Right ventricle myocardium superior (tissue), 1 donor: ENCODE measurements at regions not wholly inside any gene's neighbourhood (a gene's known extent, or its start where the extent isn't known, plus 50 kb on each side); places are given as distances from the start of the nearest gene placed in this dataset.

Experiments used
- ATAC-seq: fragments of 200-7000 bp; cut with Tn5 transposase; one replicate; pipeline ENCODE4 v1.9.1; 2020; ENCODE audit warnings: mild to moderate bottlenecking; ENCODE audit not compliant: poor library complexity
- DNase-seq: peaks from one replicate; pipeline ENCODE4 v3.0.0-alpha.2; 2020
- intact Hi-C: fragments of 100-400 bp; cut with DNase I; formaldehyde crosslinking; loops from one replicate; pipeline ENCODE4 v1.11.2; 2022
- donor health status: DM: no; HTN: yes; CAD: no; lungs with severe emphysema.

- DNase-seq, result no peak
Measured at GRCh38 chr10:36388166-36388565, 737.2 kb upstream of the ANKRD30A start.

GRCh38 chr10:36385693-36386092, 739.7 kb upstream of the ANKRD30A start:
- ATAC-seq, result no peak
- no peak for DNase-seq

More at GRCh38 chr10:36388166-36388565, 737.2 kb upstream of the ANKRD30A start:
- intact Hi-C loops, result no loop called here
- no peak for ATAC-seq

GRCh38 chr10:36383349-36383748, 741.3 kb upstream of the FZD8 start:
- no peak for DNase-seq
- ATAC-seq, result no peak
- intact Hi-C loops, result no loop called here

More at GRCh38 chr10:36385693-36386092, 739.7 kb upstream of the ANKRD30A start:
- intact Hi-C loops, result no loop called here

- ATAC-seq, result no peak
- intact Hi-C loops, result no loop called here
Measured at GRCh38 chr10:36381748-36382147, 739.7 kb upstream of the FZD8 start.

GRCh38 chr10:36380538-36380937, 738.4 kb upstream of the FZD8 start:
- intact Hi-C loops, result no loop called here
- no peak for ATAC-seq

More at GRCh38 chr10:36381748-36382147, 739.7 kb upstream of the FZD8 start:
- no peak for DNase-seq

GRCh38 chr10:36375107-36375506, 733.0 kb upstream of the FZD8 start:
- no peak for DNase-seq
- intact Hi-C loops, result no loop called here
- no peak for ATAC-seq

More at GRCh38 chr10:36380538-36380937, 738.4 kb upstream of the FZD8 start:
- DNase-seq, result no peak

GRCh38 chr10:36373424-36374096, 731.5 kb upstream of the FZD8 start:
- intact Hi-C loops, result no loop called here

GRCh38 chr10:36367362-36367761, 725.3 kb upstream of the FZD8 start:
- intact Hi-C loops, result no loop called here
- DNase-seq, result no peak
- no peak for ATAC-seq

More at GRCh38 chr10:36373424-36374096, 731.5 kb upstream of the FZD8 start:
- DNase-seq, result no peak
- no peak for ATAC-seq

- intact Hi-C loops, result no loop called here
- ATAC-seq (no peak), DNase-seq (no peak)
Measured at GRCh38 chr10:36366843-36367242, 724.7 kb upstream of the FZD8 start.

GRCh38 chr10:36366065-36366464, 724.0 kb upstream of the FZD8 start:
- DNase-seq (no peak), ATAC-seq (no peak)
- intact Hi-C loops, result no loop called here

- DNase-seq (no peak), ATAC-seq (no peak)
- intact Hi-C loops, result no loop called here
Measured at GRCh38 chr10:36362257-36362656, 720.2 kb upstream of the FZD8 start.

- DNase-seq, result no peak
- intact Hi-C loops, result no loop called here
- ATAC-seq, result no peak
Measured at GRCh38 chr10:36358736-36359135, 716.6 kb upstream of the FZD8 start.

GRCh38 chr10:36354633-36355032, 712.5 kb upstream of the FZD8 start:
- intact Hi-C loops, result no loop called here
- no peak for DNase-seq
- no peak for ATAC-seq

GRCh38 chr10:36351159-36351558, 709.1 kb upstream of the FZD8 start:
- ATAC-seq (peak; percentile 89), DNase-seq (no peak)
- intact Hi-C loops, result no loop called here

- no peak for DNase-seq
- intact Hi-C loops, result no loop called here
- ATAC-seq, result peak; percentile 62
Measured at GRCh38 chr10:36349445-36350078, 707.5 kb upstream of the FZD8 start.

- no peak for ATAC-seq
- no peak for DNase-seq
- intact Hi-C loops, result no loop called here
Measured at GRCh38 chr10:36345807-36346206, 703.7 kb upstream of the FZD8 start.

- intact Hi-C loops, result no loop called here
- ATAC-seq, result no peak
- DNase-seq, result no peak
Measured at GRCh38 chr10:36345175-36345533, 703.1 kb upstream of the FZD8 start.

GRCh38 chr10:36344240-36345174, 702.4 kb upstream of the FZD8 start:
- no peak for DNase-seq
- intact Hi-C loops, result no loop called here
- ATAC-seq, result no peak

GRCh38 chr10:36342781-36343180, 700.7 kb upstream of the FZD8 start:
- no peak for DNase-seq
- intact Hi-C loops, result no loop called here
- no peak for ATAC-seq
